PC-9 (cell line): ENCODE measurements at regions not wholly inside any gene's neighbourhood (a gene's known extent, or its start where the extent isn't known, plus 50 kb on each side); places are given as distances from the start of the nearest gene placed in this dataset.

ENCODE experiments used
- BruUV-seq: library from RNA; stranded (reverse); fragments of 400-500 nt; replicated peaks from 2 replicates; lab custom pipeline; 2021; lab: Mats Ljungman, UMichigan
- CTCF ChIA-PET: fragments of 300-600 bp; sonication (Branson Sonifier 250); formaldehyde crosslinking; loops from one replicate; lab custom pipeline; 2022; ENCODE audit warnings: antibody characterized with exemption; lab: Charles Lee
- POLR2A ChIA-PET: fragments of 300-600 bp; sonication (Branson Sonifier 250); formaldehyde crosslinking; loops from one replicate; lab custom pipeline; 2022; ENCODE audit warnings: antibody characterized with exemption; ENCODE audit not compliant: unreplicated experiment; lab: Charles Lee
- DNase-seq, 2 experiments: peaks; one replicate each; pipeline versions ENCODE4 v3.0.0 to v3.0.0-alpha.2; 2015 to 2022; ENCODE audit warnings: mixed read lengths in 1 of 2
- H2AFZ ChIP-seq: fragments of 200-600 bp; sonication (generic); 2 replicates; pipeline ENCODE4 v1.8.1; 2017; ENCODE audit warnings: antibody characterized with exemption
- H3F3A ChIP-seq: fragments of 200-600 bp; sonication (generic); 2 replicates; pipeline ENCODE4 v1.8.1; 2017; ENCODE audit warnings: antibody characterized with exemption, mild to moderate bottlenecking, low read depth; ENCODE audit not compliant: insufficient read depth
- H3K27ac ChIP-seq: fragments of 200-600 bp; sonication (generic); 2 replicates; pipeline ENCODE4 v1.6.1; 2016; ENCODE audit warnings: mixed run types
- H3K27me3 ChIP-seq: fragments of 200-600 bp; sonication (generic); 2 replicates; pipeline ENCODE4 v1.6.1; 2016; ENCODE audit warnings: low read depth, mixed run types; ENCODE audit not compliant: insufficient read depth
- H3K36me3 ChIP-seq: fragments of 200-600 bp; sonication (generic); 2 replicates; pipeline ENCODE4 v1.6.1; 2016; ENCODE audit warnings: low read depth, mixed run types
- H3K4me1 ChIP-seq: fragments of 200-600 bp; sonication (generic); replicated peaks from 2 replicates; pipeline ENCODE4 v1.6.1; 2016; ENCODE audit warnings: mixed run types; ENCODE audit not compliant: insufficient read depth
- H3K4me2 ChIP-seq: fragments of 200-600 bp; sonication (generic); 2 replicates; pipeline ENCODE4 v1.6.1; 2017; ENCODE audit warnings: mixed run types
- H3K4me3 ChIP-seq: fragments of 200-600 bp; sonication (generic); 2 replicates; pipeline ENCODE4 v1.6.1; 2016; ENCODE audit warnings: mixed run types
- H3K79me2 ChIP-seq: fragments of 200-600 bp; sonication (generic); 2 replicates; pipeline ENCODE4 v1.6.1; 2017; ENCODE audit warnings: low read depth, mixed run types
- H3K9me2 ChIP-seq: fragments of 200-600 bp; sonication (generic); 2 replicates; pipeline ENCODE4 v1.8.1; 2017; ENCODE audit warnings: mild to moderate bottlenecking; ENCODE audit not compliant: insufficient read depth
- H3K9me3 ChIP-seq: fragments of 200-600 bp; sonication (generic); 2 replicates; pipeline ENCODE4 v1.8.1; 2016; ENCODE audit warnings: low read depth; ENCODE audit not compliant: insufficient read depth
- H4K20me1 ChIP-seq: fragments of 200-600 bp; sonication (generic); 2 replicates; pipeline ENCODE4 v1.8.1; 2017; ENCODE audit not compliant: insufficient read depth
- EZH2 ChIP-seq: fragments of 200-600 bp; sonication (generic); IDR thresholded peaks from 2 replicates; pipeline ENCODE4 v1.8.0; 2017; ENCODE audit warnings: antibody characterized with exemption, low read depth
- intact Hi-C: fragments of 100-400 bp; cut with micrococcal nuclease; formaldehyde crosslinking; loops from one replicate; pipeline ENCODE4 v1.10.0; 2022; ENCODE audit not compliant: unreplicated experiment
- TF ChIP-seq, protein P1 (sequence below): fragments of 200-600 bp; sonication (generic); conservative IDR thresholded peaks from 2 replicates; pipeline ENCODE4 v1.6.1; 2017; ENCODE audit warnings: mixed run types, antibody characterized with exemption, mild to moderate bottlenecking, moderate library complexity

DNA sequence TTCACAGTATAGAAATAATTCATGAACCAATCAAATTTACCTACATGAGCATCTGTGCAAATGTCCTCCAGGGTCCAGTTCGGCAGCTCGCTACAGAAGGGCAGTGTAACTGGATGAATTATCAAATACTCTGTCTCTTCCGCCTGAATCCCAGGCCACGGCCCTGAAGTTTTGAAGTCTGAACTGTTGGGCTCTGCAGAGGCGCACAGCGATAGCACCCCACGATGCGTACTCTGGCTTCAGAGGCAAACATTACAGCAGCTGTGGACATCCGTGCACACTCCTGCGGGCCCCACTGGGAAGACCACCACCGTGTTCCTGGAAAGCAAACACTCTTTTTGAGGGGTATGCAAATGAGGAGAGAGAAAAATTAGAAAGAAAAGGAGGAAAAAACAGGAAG, 259.8 kb upstream of the TCERG1L start:
- H3K4me2 ChIP-seq, result no peak overlapping the region
- ChIA-PET POLR2A (no interaction called here), CTCF (no interaction called here)

DNA sequence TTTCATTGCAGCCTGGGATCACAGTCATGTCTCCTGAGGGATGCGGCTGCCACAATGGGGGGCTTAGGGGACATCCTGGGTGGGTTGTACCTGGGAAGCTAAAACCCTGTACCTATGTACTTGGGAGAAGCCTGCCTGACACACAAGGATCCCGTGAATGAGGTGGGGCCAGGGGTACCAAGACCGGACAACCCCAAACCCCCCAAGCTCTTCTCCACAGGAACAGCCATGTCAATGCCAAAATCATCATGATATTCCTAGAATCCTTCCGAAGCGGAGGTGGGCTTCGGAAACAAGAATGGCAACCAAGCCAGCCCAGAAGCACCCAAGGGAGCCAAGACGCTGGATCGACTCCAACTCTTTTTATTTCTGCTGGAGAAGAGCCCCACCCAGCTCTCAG, 260.3 kb upstream of the TCERG1L start:
- Histone ChIP-seq H3K9me2 (no peaks in the 10 kb centered on the region), H4K20me1 (no peaks in the 10 kb centered on the region), H3K27me3 (peaks cover 35% of the 10 kb centered on the region), H3K9me3 (no peaks in the 10 kb centered on the region), H3K36me3 (no peaks in the 10 kb centered on the region), H3F3A (no peaks in the 10 kb centered on the region), H3K4me3 (no peak overlapping the region), H3K4me1 (no peaks in the 10 kb centered on the region), H3K79me2 (no peaks in the 10 kb centered on the region), H3K27ac (no peak overlapping the region), H3K4me2 (no peak overlapping the region), H2AFZ (no peak overlapping the region)
- ChIA-PET POLR2A (no interaction called here), CTCF (no interaction called here)
- DNase-seq, result no peak
- intact Hi-C loops, result no loop called here
- BruUV-seq, result no TSS peak
- TF ChIP-seq, protein P1, sequence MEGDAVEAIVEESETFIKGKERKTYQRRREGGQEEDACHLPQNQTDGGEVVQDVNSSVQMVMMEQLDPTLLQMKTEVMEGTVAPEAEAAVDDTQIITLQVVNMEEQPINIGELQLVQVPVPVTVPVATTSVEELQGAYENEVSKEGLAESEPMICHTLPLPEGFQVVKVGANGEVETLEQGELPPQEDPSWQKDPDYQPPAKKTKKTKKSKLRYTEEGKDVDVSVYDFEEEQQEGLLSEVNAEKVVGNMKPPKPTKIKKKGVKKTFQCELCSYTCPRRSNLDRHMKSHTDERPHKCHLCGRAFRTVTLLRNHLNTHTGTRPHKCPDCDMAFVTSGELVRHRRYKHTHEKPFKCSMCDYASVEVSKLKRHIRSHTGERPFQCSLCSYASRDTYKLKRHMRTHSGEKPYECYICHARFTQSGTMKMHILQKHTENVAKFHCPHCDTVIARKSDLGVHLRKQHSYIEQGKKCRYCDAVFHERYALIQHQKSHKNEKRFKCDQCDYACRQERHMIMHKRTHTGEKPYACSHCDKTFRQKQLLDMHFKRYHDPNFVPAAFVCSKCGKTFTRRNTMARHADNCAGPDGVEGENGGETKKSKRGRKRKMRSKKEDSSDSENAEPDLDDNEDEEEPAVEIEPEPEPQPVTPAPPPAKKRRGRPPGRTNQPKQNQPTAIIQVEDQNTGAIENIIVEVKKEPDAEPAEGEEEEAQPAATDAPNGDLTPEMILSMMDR, result no peak

More for the DNA sequence above, 259.8 kb upstream of the TCERG1L start:
- no TSS peak for BruUV-seq
- intact Hi-C loops, result no loop called here
- no peaks in the 10 kb centered on the region for H3K9me2 ChIP-seq
- H3K36me3 ChIP-seq, result no peaks in the 10 kb centered on the region
- no peak for DNase-seq
- H3K4me3 ChIP-seq, result no peak overlapping the region
- H3K79me2 ChIP-seq, result no peaks in the 10 kb centered on the region
- peaks cover 35% of the 10 kb centered on the region for H3K27me3 ChIP-seq
- no peak overlapping the region for H2AFZ ChIP-seq
- no peaks in the 10 kb centered on the region for H3K9me3 ChIP-seq
- H3K4me1 ChIP-seq, result no peaks in the 10 kb centered on the region
- TF ChIP-seq, protein P1, result no peak
- TF ChIP-seq EZH2, result no peak
- H4K20me1 ChIP-seq, result no peaks in the 10 kb centered on the region
- H3K27ac ChIP-seq, result no peak overlapping the region
- H3F3A ChIP-seq, result no peaks in the 10 kb centered on the region

DNA sequence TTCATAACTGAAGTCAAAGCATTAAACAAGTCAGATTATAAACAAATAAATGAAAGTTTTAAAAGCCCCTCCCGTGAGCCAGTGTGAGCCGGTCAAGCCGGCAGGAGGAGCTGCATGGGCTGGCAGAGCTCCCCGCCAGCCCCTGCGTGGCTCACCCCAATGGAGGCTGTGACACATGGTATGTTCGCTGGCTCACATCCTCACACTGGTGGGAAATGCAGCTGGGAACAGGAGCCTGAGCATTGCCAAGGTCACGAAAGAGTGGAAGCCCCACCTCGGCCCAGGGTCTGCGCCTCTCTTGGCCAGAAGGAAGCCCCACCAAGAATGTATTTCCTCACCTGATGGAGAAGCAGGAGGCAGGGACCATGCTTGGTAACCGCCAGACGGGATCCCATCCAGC, 261.7 kb upstream of the TCERG1L start:
- H2AFZ ChIP-seq, result no peak overlapping the region
- no peaks in the 10 kb centered on the region for H3K79me2 ChIP-seq
- H3K36me3 ChIP-seq, result no peaks in the 10 kb centered on the region
- ChIA-PET CTCF (no interaction called here), POLR2A (no interaction called here)
- H3K9me3 ChIP-seq, result no peaks in the 10 kb centered on the region
- no peaks in the 10 kb centered on the region for H3K9me2 ChIP-seq
- TF ChIP-seq EZH2, result no peak
- TF ChIP-seq, protein P1, result no peak
- peaks cover 38% of the 10 kb centered on the region for H3K27me3 ChIP-seq
- H3K27ac ChIP-seq, result no peak overlapping the region
- no peak overlapping the region for H3K4me2 ChIP-seq
- no peaks in the 10 kb centered on the region for H3K4me1 ChIP-seq
- no peaks in the 10 kb centered on the region for H4K20me1 ChIP-seq
- no peak for DNase-seq
- intact Hi-C loops, result no loop called here
- no peak overlapping the region for H3K4me3 ChIP-seq
- BruUV-seq, result no TSS peak
- no peaks in the 10 kb centered on the region for H3F3A ChIP-seq
